ENCODE measurements at regions not wholly inside any gene's neighbourhood (a gene's known extent, or its start where the extent isn't known, plus 50 kb on each side); places are given as distances from the start of the nearest gene placed in this dataset.
"Not testable (repeated sequence)": the region's sequence is repeated elsewhere in the genome, so short reads cannot be mapped to it uniquely, and the experiment has no call there.

DNA sequence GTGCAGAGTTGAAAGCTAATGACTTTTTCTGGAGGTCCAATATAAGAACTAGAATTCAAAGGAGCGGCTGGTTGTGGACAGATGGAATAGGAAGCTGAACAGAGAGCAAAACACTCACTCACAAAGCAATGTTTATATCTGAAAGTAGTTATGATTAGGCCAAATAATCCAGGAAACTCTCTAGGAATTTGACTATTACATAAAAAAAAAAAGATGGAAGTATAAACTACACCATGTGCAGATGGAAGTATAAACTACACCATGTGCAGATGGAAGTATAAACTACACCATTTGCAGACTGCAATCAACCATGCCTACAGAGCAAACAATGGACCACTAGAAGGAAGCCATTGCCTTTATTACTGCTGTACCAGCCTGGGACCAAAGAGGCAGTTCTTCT, 771.1 kb downstream of the BRINP3 start:
- Mint-ChIP-seq H3K27ac (no peak overlapping the region), H3K27me3 (ENCODE audit: insufficient read depth, low read depth, poor library complexity) (no peaks in the 10 kb centered on the region), H3K9me3 (no peaks in the 10 kb centered on the region), H3K36me3 (ENCODE audit: low read depth) (no peaks in the 10 kb centered on the region), H3K4me3 (no peak overlapping the region), H3K4me1 (no peaks in the 10 kb centered on the region)
- no peaks in the 10 kb centered on the region for H3K27me3 ChIP-seq (ENCODE audit: insufficient read depth)
- no peaks in the 10 kb centered on the region for H3F3A ChIP-seq (replicated peaks; ENCODE audit: low read depth)
- no peaks in the 10 kb centered on the region for H3K9me2 ChIP-seq (ENCODE audit: insufficient read depth)
- H3K36me3 ChIP-seq (ENCODE audit: insufficient read depth): no peaks in the 10 kb centered on the region
- DNase-seq (ENCODE audit: low spot score) (no peak), ATAC-seq (no peak)
- H4K20me1 ChIP-seq (replicated peaks; ENCODE audit: insufficient read depth): no peaks in the 10 kb centered on the region
- H2AFZ ChIP-seq: no peak overlapping the region
- no peak for TF ChIP-seq EZH2 (IDR thresholded peaks at IDR 0.05; ENCODE audit: low read depth, unreplicated experiment)
- TF ChIP-seq ZNF114 (CRISPR knock-in tag; IDR thresholded peaks at IDR 0.05): no peak
- no peak for TF ChIP-seq STAT1 (IDR thresholded peaks at IDR 0.05; ENCODE audit: unreplicated experiment)
- TF ChIP-seq, protein P1, sequence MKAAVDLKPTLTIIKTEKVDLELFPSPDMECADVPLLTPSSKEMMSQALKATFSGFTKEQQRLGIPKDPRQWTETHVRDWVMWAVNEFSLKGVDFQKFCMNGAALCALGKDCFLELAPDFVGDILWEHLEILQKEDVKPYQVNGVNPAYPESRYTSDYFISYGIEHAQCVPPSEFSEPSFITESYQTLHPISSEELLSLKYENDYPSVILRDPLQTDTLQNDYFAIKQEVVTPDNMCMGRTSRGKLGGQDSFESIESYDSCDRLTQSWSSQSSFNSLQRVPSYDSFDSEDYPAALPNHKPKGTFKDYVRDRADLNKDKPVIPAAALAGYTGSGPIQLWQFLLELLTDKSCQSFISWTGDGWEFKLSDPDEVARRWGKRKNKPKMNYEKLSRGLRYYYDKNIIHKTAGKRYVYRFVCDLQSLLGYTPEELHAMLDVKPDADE (IDR thresholded peaks at IDR 0.05): no peak
- no peak for TF ChIP-seq POLR2AphosphoS5 (IDR thresholded peaks at IDR 0.05; ENCODE audit: low read depth)
- TF ChIP-seq CREB1 (CRISPR knock-in tag; IDR thresholded peaks at IDR 0.05; ENCODE audit: low read depth): no peak
- TF ChIP-seq NANOG (IDR thresholded peaks at IDR 0.05; ENCODE audit: borderline replicate concordance): no peak
- no peak overlapping the region for H3K27ac ChIP-seq (ENCODE audit: low read depth)
- H3K4me2 ChIP-seq: no peak overlapping the region
- H3K79me2 ChIP-seq (replicated peaks; ENCODE audit: insufficient read depth): no peaks in the 10 kb centered on the region
- H3K4me1 ChIP-seq (ENCODE audit: insufficient read depth): no peaks in the 10 kb centered on the region
- no peak overlapping the region for H3K4me3 ChIP-seq

- Histone ChIP-seq H3K9me2 (ENCODE audit: insufficient read depth) (no peaks in the 10 kb centered on the region), H3K4me1 (ENCODE audit: insufficient read depth) (no peaks in the 10 kb centered on the region), H3F3A (replicated peaks; ENCODE audit: low read depth) (no peaks in the 10 kb centered on the region), H3K4me2 (no peak overlapping the region), H3K79me2 (replicated peaks; ENCODE audit: insufficient read depth) (no peaks in the 10 kb centered on the region), H3K27me3 (ENCODE audit: insufficient read depth) (no peaks in the 10 kb centered on the region), H3K4me3 (no peak overlapping the region), H2AFZ (peak overlapping the region; percentile 93; the same call in 1 of the 2 replicates), H3K27ac (ENCODE audit: low read depth) (no peak overlapping the region), H3K36me3 (ENCODE audit: insufficient read depth) (no peaks in the 10 kb centered on the region), H4K20me1 (replicated peaks; ENCODE audit: insufficient read depth) (no peaks in the 10 kb centered on the region)
- peak; percentile 50 for DNase-seq (ENCODE audit: low spot score)
- Mint-ChIP-seq H3K27ac (no peak overlapping the region), H3K9me3 (no peaks in the 10 kb centered on the region), H3K4me3 (no peak overlapping the region), H3K27me3 (ENCODE audit: insufficient read depth, low read depth, poor library complexity) (no peaks in the 10 kb centered on the region), H3K4me1 (no peaks in the 10 kb centered on the region), H3K36me3 (ENCODE audit: low read depth) (no peaks in the 10 kb centered on the region)
- peak; percentile 35 to 74 for TF ChIP-seq CTCF (conservative IDR thresholded peaks at IDR 0.05; ENCODE audit: low read depth in 2 of 2)
- TF ChIP-seq NANOG (IDR thresholded peaks at IDR 0.05; ENCODE audit: borderline replicate concordance): no peak
- ATAC-seq: peak; percentile 97
Measured at GRCh38 chr1:189708674-189709073, 769.0 kb downstream of the BRINP3 start.

DNA sequence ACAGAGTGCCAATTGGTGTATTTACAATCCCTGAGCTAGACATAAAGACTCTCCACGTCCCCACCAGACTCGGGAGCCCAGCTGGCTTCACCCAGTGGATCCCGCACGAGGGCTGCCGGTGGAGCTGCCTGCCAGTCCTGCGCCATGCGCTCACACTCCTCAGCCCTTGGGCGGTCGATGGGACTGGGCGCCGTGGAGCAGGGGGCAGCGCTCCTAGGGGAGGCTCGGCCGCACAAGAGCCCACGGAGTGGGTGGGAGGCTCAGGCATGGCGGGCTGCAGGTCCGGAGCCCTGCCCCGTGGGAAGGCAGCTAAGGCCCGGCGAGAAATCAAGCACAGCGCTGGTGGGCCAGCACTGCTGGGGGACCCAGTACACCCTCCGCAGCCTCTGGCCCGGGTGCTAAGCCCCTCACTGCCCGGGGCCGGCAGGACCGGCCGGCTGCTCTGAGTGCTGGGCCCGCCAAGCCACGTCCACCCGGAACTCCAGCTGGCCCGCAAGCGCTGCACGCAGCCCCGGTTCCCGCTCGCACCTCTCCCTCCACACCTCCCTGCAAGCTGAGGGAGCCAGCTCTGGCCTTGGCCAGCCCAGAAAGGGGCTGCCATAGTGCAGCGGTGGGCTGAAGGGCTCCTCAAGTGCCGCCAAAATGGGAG, 759.4 kb downstream of the BRINP3 start:
- H3K4me1 ChIP-seq (ENCODE audit: insufficient read depth); H3K4me3 ChIP-seq; H3K27ac Mint-ChIP-seq; H3K36me3 Mint-ChIP-seq (ENCODE audit: low read depth); DNase-seq (ENCODE audit: low spot score); H3K4me1 Mint-ChIP-seq; H3K27ac ChIP-seq (ENCODE audit: low read depth); H3K36me3 ChIP-seq (ENCODE audit: insufficient read depth); H4K20me1 ChIP-seq (replicated peaks; ENCODE audit: insufficient read depth); ATAC-seq; H3K4me2 ChIP-seq; H3K4me3 Mint-ChIP-seq; H3F3A ChIP-seq (replicated peaks; ENCODE audit: low read depth); H3K9me3 Mint-ChIP-seq; H3K79me2 ChIP-seq (replicated peaks; ENCODE audit: insufficient read depth); H3K27me3 Mint-ChIP-seq (ENCODE audit: insufficient read depth, low read depth, poor library complexity); H2AFZ ChIP-seq; H3K27me3 ChIP-seq (ENCODE audit: insufficient read depth): not testable (repeated sequence)
- H3K9me2 ChIP-seq (ENCODE audit: insufficient read depth): peaks cover 13% of the 10 kb centered on the region; the same call in 1 of the 2 replicates

Measured in GM23338 (cell line).